ENCODE measurements at regions not wholly inside any gene's neighbourhood (a gene's known extent, or its start where the extent isn't known, plus 50 kb on each side); places are given as distances from the start of the nearest gene placed in this dataset.
"Not testable (repeated sequence)": the region's sequence is repeated elsewhere in the genome, so short reads cannot be mapped to it uniquely, and the experiment has no call there.

GRCh38 chr16:34078691-34079090 lies 619.3 kb downstream of the TP53TG3F start:
- Histone ChIP-seq H3K4me2 (ENCODE audit: low read length) (no peak overlapping the region), H3K27me3 (ENCODE audit: insufficient read depth, low read length) (no peaks in the 10 kb centered on the region), H2BK120ac (ENCODE audit: insufficient read depth, low read length, poor library complexity) (no peak overlapping the region), H3K79me1 (ENCODE audit: low read length) (no peaks in the 10 kb centered on the region), H2BK5ac (ENCODE audit: low read depth, low read length, poor library complexity) (no peak overlapping the region), H3K27ac (ENCODE audit: low read depth, low read length) (no peak overlapping the region), H3K14ac (ENCODE audit: low read length) (no peak overlapping the region), H3K18ac (ENCODE audit: low read length) (no peak overlapping the region), H4K12ac (ENCODE audit: low read depth, low read length) (no peak overlapping the region), H3K4ac (ENCODE audit: low read depth, low read length) (no peak overlapping the region), H2AK5ac (ENCODE audit: low read length) (no peak overlapping the region), H3K4me3 (ENCODE audit: low read depth, low read length) (no peak overlapping the region), H3K79me2 (ENCODE audit: control insufficient read depth, insufficient read depth, low read length, poor library complexity) (no peaks in the 10 kb centered on the region), H3K23ac (ENCODE audit: low read length) (no peak overlapping the region), H3K4me1 (ENCODE audit: control insufficient read depth in 1 of 2, insufficient read depth in 2 of 2, low read length in 2 of 2) (no peaks in the 10 kb centered on the region), H4K91ac (ENCODE audit: low read depth, low read length) (no peak overlapping the region), H2BK12ac (ENCODE audit: low read length) (no peak overlapping the region), H2AFZ (ENCODE audit: insufficient read depth, low read length, poor library complexity) (no peak overlapping the region), H3K36me3 (ENCODE audit: control insufficient read depth in 1 of 2, insufficient read depth in 2 of 2, low read length in 2 of 2) (no peaks in the 10 kb centered on the region), H3K9ac (ENCODE audit: low read length) (no peak overlapping the region), H4K8ac (ENCODE audit: low read depth, low read length) (no peak overlapping the region), H3K9me3 (ENCODE audit: insufficient read depth, low read depth, low read length) (no peaks in the 10 kb centered on the region)
- DNase-seq, result no peak
- no CpG with 5 or more reads among the region's 14 CpGs for WGBS (ENCODE audit: extremely low coverage, insufficient coverage, insufficient read length)

- H3K79me1 ChIP-seq (ENCODE audit: low read length); H3K4me3 ChIP-seq (ENCODE audit: low read depth, low read length); H2BK120ac ChIP-seq (ENCODE audit: insufficient read depth, low read length, poor library complexity); H3K9ac ChIP-seq (ENCODE audit: low read length); DNase-seq; H3K27ac ChIP-seq (ENCODE audit: low read depth, low read length); H3K18ac ChIP-seq (ENCODE audit: low read length); H3K36me3 ChIP-seq (ENCODE audit: control insufficient read depth in 1 of 2, insufficient read depth in 2 of 2, low read length in 2 of 2); H3K4me1 ChIP-seq (ENCODE audit: control insufficient read depth in 1 of 2, insufficient read depth in 2 of 2, low read length in 2 of 2); H4K91ac ChIP-seq (ENCODE audit: low read depth, low read length); H3K4ac ChIP-seq (ENCODE audit: low read depth, low read length); H2BK12ac ChIP-seq (ENCODE audit: low read length); H2AFZ ChIP-seq (ENCODE audit: insufficient read depth, low read length, poor library complexity); H3K79me2 ChIP-seq (ENCODE audit: control insufficient read depth, insufficient read depth, low read length, poor library complexity); H3K27me3 ChIP-seq (ENCODE audit: insufficient read depth, low read length); H3K23ac ChIP-seq (ENCODE audit: low read length); H3K9me3 ChIP-seq (ENCODE audit: insufficient read depth, low read depth, low read length); H3K4me2 ChIP-seq (ENCODE audit: low read length); H2AK5ac ChIP-seq (ENCODE audit: low read length); H4K8ac ChIP-seq (ENCODE audit: low read depth, low read length); H2BK5ac ChIP-seq (ENCODE audit: low read depth, low read length, poor library complexity); H4K12ac ChIP-seq (ENCODE audit: low read depth, low read length); H3K14ac ChIP-seq (ENCODE audit: low read length): not testable (repeated sequence)
- 100% methylated on average over 1 of the region's 5 CpGs for WGBS (ENCODE audit: extremely low coverage, insufficient coverage, insufficient read length)
Observed at GRCh38 chr16:34085038-34085437, 625.6 kb downstream of the TP53TG3F start.

GRCh38 chr16:34095006-34095405 lies 635.6 kb downstream of the TP53TG3F start:
- not testable (repeated sequence) for H3K18ac ChIP-seq (ENCODE audit: low read length); H4K12ac ChIP-seq (ENCODE audit: low read depth, low read length); H3K9ac ChIP-seq (ENCODE audit: low read length); DNase-seq; H4K91ac ChIP-seq (ENCODE audit: low read depth, low read length); H3K23ac ChIP-seq (ENCODE audit: low read length); H3K4ac ChIP-seq (ENCODE audit: low read depth, low read length); H2AFZ ChIP-seq (ENCODE audit: insufficient read depth, low read length, poor library complexity); H3K14ac ChIP-seq (ENCODE audit: low read length); H3K79me2 ChIP-seq (ENCODE audit: control insufficient read depth, insufficient read depth, low read length, poor library complexity); H2AK5ac ChIP-seq (ENCODE audit: low read length); H3K4me1 ChIP-seq (ENCODE audit: control insufficient read depth in 1 of 2, insufficient read depth in 2 of 2, low read length in 2 of 2); H2BK12ac ChIP-seq (ENCODE audit: low read length); H4K8ac ChIP-seq (ENCODE audit: low read depth, low read length); H3K36me3 ChIP-seq (ENCODE audit: control insufficient read depth in 1 of 2, insufficient read depth in 2 of 2, low read length in 2 of 2); H2BK5ac ChIP-seq (ENCODE audit: low read depth, low read length, poor library complexity); H3K4me2 ChIP-seq (ENCODE audit: low read length); H3K4me3 ChIP-seq (ENCODE audit: low read depth, low read length); H3K27ac ChIP-seq (ENCODE audit: low read depth, low read length); H2BK120ac ChIP-seq (ENCODE audit: insufficient read depth, low read length, poor library complexity); H3K79me1 ChIP-seq (ENCODE audit: low read length); H3K27me3 ChIP-seq (ENCODE audit: insufficient read depth, low read length)
- peaks cover 19% of the 10 kb centered on the region for H3K9me3 ChIP-seq (ENCODE audit: insufficient read depth, low read depth, low read length)
- WGBS (ENCODE audit: extremely low coverage, insufficient coverage, insufficient read length), result no CpG with 5 or more reads among the region's 14 CpGs

- not testable (repeated sequence) for H4K8ac ChIP-seq (ENCODE audit: low read depth, low read length); H3K4me3 ChIP-seq (ENCODE audit: low read depth, low read length); H2AFZ ChIP-seq (ENCODE audit: insufficient read depth, low read length, poor library complexity); H3K23ac ChIP-seq (ENCODE audit: low read length); H3K9ac ChIP-seq (ENCODE audit: low read length); H3K79me1 ChIP-seq (ENCODE audit: low read length); H3K79me2 ChIP-seq (ENCODE audit: control insufficient read depth, insufficient read depth, low read length, poor library complexity); H3K18ac ChIP-seq (ENCODE audit: low read length); H2BK120ac ChIP-seq (ENCODE audit: insufficient read depth, low read length, poor library complexity); H3K14ac ChIP-seq (ENCODE audit: low read length); H3K4ac ChIP-seq (ENCODE audit: low read depth, low read length); H3K4me1 ChIP-seq (ENCODE audit: control insufficient read depth in 1 of 2, insufficient read depth in 2 of 2, low read length in 2 of 2); H3K27me3 ChIP-seq (ENCODE audit: insufficient read depth, low read length); H2BK12ac ChIP-seq (ENCODE audit: low read length); H3K36me3 ChIP-seq (ENCODE audit: control insufficient read depth in 1 of 2, insufficient read depth in 2 of 2, low read length in 2 of 2); H3K27ac ChIP-seq (ENCODE audit: low read depth, low read length); H3K4me2 ChIP-seq (ENCODE audit: low read length); H2AK5ac ChIP-seq (ENCODE audit: low read length); H4K12ac ChIP-seq (ENCODE audit: low read depth, low read length); H4K91ac ChIP-seq (ENCODE audit: low read depth, low read length); H2BK5ac ChIP-seq (ENCODE audit: low read depth, low read length, poor library complexity); DNase-seq
- peaks cover 19% of the 10 kb centered on the region for H3K9me3 ChIP-seq (ENCODE audit: insufficient read depth, low read depth, low read length)
- 100% methylated on average over 3 of the region's 4 CpGs for whole genome bisulfite sequencing (ENCODE audit: extremely low coverage, insufficient coverage, insufficient read length)
Observed at GRCh38 chr16:34096911-34097310, 637.5 kb downstream of the TP53TG3F start.

Data from trophoblast cell (in vitro differentiated cells and primary cell).